ENCODE measurements at regions not wholly inside any gene's neighbourhood (a gene's known extent, or its start where the extent isn't known, plus 50 kb on each side); places are given as distances from the start of the nearest gene placed in this dataset.

- no peak overlapping the region for H3K4me3 ChIP-seq
- TF ChIP-seq EP300 (IDR thresholded peaks at IDR 0.05) (no peak), POLR2A (IDR thresholded peaks at IDR 0.05) (no peak), CTCF (IDR thresholded peaks at IDR 0.05) (no peak)
These were observed 1191.7 kb upstream of the CDH6 start for GRCh38 chr5:30001826-30002225.

GRCh38 chr5:30000231-30000630 is 1193.3 kb upstream of the CDH6 start:
- intact Hi-C loops (cut with DNase I) = no loop called here
- Histone ChIP-seq H3K27ac (no peak overlapping the region), H3K9me3 (no peaks in the 10 kb centered on the region), H3K36me3 (no peaks in the 10 kb centered on the region), H3K27me3 (no peaks in the 10 kb centered on the region), H3K4me1 (ENCODE audit: insufficient read depth) (no peaks in the 10 kb centered on the region), H3K4me3 (no peak overlapping the region)
- TF ChIP-seq EP300 (IDR thresholded peaks at IDR 0.05) (no peak), POLR2A (IDR thresholded peaks at IDR 0.05) (no peak), CTCF (IDR thresholded peaks at IDR 0.05) (no peak)
- no peak for DNase-seq

More at GRCh38 chr5:30001826-30002225, 1191.7 kb upstream of the CDH6 start:
- no peaks in the 10 kb centered on the region for H3K27me3 ChIP-seq
- H3K36me3 ChIP-seq = no peaks in the 10 kb centered on the region
- WGBS, 3 donors = 52 to 67% (median 53%) methylated on average over 2 of the region's 2 CpGs
- intact Hi-C loops (cut with DNase I) = no loop called here
- no peaks in the 10 kb centered on the region for H3K4me1 ChIP-seq (ENCODE audit: insufficient read depth)
- no peaks in the 10 kb centered on the region for H3K9me3 ChIP-seq
- DNase-seq = no peak
- no peak overlapping the region for H3K27ac ChIP-seq

- intact Hi-C loops (cut with DNase I) = no loop called here
- no peak for TF ChIP-seq CTCF (IDR thresholded peaks at IDR 0.05)
- TF ChIP-seq EP300 (IDR thresholded peaks at IDR 0.05) = no peak
- Histone ChIP-seq H3K36me3 (no peaks in the 10 kb centered on the region), H3K4me3 (no peak overlapping the region), H3K4me1 (ENCODE audit: insufficient read depth) (no peaks in the 10 kb centered on the region), H3K27ac (no peak overlapping the region), H3K9me3 (no peaks in the 10 kb centered on the region), H3K27me3 (no peaks in the 10 kb centered on the region)
- WGBS, 3 donors = 79 to 90% (median 81%) methylated on average over 1 of the region's 1 CpG
- no peak for DNase-seq
These were observed 1198.3 kb upstream of the CDH6 start for GRCh38 chr5:29995154-29995553.

GRCh38 chr5:29994519-29994918 is 1199.0 kb upstream of the CDH6 start:
- intact Hi-C loops (cut with DNase I) = no loop called here
- H3K4me3 ChIP-seq = no peak overlapping the region
- no peak overlapping the region for H3K27ac ChIP-seq
- H3K4me1 ChIP-seq (ENCODE audit: insufficient read depth) = no peaks in the 10 kb centered on the region
- H3K27me3 ChIP-seq = no peaks in the 10 kb centered on the region
- 46 to 54% (median 50%) methylated on average over 3 of the region's 3 CpGs for WGBS, 3 donors
- DNase-seq = no peak
- TF ChIP-seq CTCF (IDR thresholded peaks at IDR 0.05) = no peak
- H3K9me3 ChIP-seq = no peaks in the 10 kb centered on the region
- no peaks in the 10 kb centered on the region for H3K36me3 ChIP-seq

GRCh38 chr5:29993286-29993685 is 1200.2 kb upstream of the CDH6 start:
- Histone ChIP-seq H3K27me3 (no peaks in the 10 kb centered on the region), H3K36me3 (no peaks in the 10 kb centered on the region), H3K4me3 (no peak overlapping the region), H3K9me3 (no peaks in the 10 kb centered on the region), H3K27ac (no peak overlapping the region), H3K4me1 (ENCODE audit: insufficient read depth) (no peaks in the 10 kb centered on the region)
- 64 to 76% (median 70%) methylated on average over 3 of the region's 3 CpGs for WGBS, 3 donors
- intact Hi-C loops (cut with DNase I) = no loop called here
- TF ChIP-seq POLR2A (IDR thresholded peaks at IDR 0.05) (no peak), EP300 (IDR thresholded peaks at IDR 0.05) (no peak), CTCF (IDR thresholded peaks at IDR 0.05) (no peak)
- DNase-seq = no peak

All from ovary (tissue), 7 donors.